Fibroblast of lung (primary cell): ENCODE measurements at regions not wholly inside any gene's neighbourhood (a gene's known extent, or its start where the extent isn't known, plus 50 kb on each side); places are given as distances from the start of the nearest gene placed in this dataset.

Experiments used
- EZH2 ChIP-seq: IDR thresholded peaks from 2 replicates; pipeline ENCODE4 v1.5.1; 2012; ENCODE audit warnings: low read length, control low read depth, mild to moderate bottlenecking; ENCODE audit errors: missing control alignments
- TF ChIP-seq, protein P1 (sequence below), 2 donors: IDR thresholded peaks in 1 of 2; conservative IDR thresholded peaks in 1 of 2; 1 replicate in 1 of 2; 2 replicates in 1 of 2; pipeline ENCODE4 v1.5.1; 2011 to 2012; ENCODE audit warnings: low read length in 2 of 2, control low read depth in 1 of 2, inconsistent platforms in 1 of 2, low read depth in 1 of 2, mild to moderate bottlenecking in 1 of 2

DNA sequence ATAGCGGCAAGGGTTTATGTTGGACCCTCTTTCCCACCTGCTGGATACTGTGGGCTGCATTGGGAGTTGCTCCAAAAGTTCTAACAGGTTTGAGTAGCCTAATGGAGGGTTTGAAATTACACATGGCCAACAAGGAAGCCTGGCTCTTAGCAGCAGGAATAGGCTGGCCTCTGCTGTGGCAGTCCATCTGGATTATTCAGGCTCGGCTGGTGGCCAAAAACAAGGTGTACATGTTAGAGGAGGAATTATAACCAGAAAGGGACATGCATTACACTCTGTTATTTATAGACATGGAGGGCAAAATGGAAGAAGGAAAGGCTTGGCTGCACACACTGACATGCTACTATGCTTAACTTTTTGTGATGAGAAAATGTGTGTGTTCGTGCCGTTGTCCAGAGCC lies 61.1 kb upstream of the NRXN1 start:
- no peak for TF ChIP-seq EZH2
- TF ChIP-seq, protein P1, sequence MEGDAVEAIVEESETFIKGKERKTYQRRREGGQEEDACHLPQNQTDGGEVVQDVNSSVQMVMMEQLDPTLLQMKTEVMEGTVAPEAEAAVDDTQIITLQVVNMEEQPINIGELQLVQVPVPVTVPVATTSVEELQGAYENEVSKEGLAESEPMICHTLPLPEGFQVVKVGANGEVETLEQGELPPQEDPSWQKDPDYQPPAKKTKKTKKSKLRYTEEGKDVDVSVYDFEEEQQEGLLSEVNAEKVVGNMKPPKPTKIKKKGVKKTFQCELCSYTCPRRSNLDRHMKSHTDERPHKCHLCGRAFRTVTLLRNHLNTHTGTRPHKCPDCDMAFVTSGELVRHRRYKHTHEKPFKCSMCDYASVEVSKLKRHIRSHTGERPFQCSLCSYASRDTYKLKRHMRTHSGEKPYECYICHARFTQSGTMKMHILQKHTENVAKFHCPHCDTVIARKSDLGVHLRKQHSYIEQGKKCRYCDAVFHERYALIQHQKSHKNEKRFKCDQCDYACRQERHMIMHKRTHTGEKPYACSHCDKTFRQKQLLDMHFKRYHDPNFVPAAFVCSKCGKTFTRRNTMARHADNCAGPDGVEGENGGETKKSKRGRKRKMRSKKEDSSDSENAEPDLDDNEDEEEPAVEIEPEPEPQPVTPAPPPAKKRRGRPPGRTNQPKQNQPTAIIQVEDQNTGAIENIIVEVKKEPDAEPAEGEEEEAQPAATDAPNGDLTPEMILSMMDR (conservative IDR thresholded peaks at IDR 0.05 in 1 of 2, IDR thresholded peaks at IDR 0.05 in 1 of 2; ENCODE audit: low read depth in 1 of 2, low read length in 2 of 2) = no peak
